ENCODE measurements at regions not wholly inside any gene's neighbourhood (a gene's known extent, or its start where the extent isn't known, plus 50 kb on each side); places are given as distances from the start of the nearest gene placed in this dataset.

DNA sequence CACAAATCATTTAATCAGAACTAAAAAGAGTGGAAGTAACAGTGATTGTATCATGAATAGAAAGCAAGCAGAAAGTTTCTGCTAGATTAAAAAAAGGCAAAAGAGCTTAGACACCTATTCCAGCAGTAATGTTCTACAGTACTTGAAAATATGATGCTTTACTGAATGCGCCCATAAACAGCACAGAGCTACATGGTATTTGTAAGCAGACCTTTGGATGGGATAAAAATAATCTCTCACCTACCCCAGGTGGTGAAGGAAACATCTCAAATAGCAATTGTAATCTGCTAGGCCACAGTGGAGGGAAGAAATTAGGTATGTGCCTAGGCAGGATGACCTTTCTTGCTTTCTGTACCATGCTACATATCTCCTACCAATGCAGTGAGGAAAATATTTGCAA is 280.9 kb upstream of the PRKX start:
- no peak for TF ChIP-seq EZH2 (IDR thresholded peaks at IDR 0.05; ENCODE audit: insufficient read depth, low read length)
- TF ChIP-seq, protein P1, sequence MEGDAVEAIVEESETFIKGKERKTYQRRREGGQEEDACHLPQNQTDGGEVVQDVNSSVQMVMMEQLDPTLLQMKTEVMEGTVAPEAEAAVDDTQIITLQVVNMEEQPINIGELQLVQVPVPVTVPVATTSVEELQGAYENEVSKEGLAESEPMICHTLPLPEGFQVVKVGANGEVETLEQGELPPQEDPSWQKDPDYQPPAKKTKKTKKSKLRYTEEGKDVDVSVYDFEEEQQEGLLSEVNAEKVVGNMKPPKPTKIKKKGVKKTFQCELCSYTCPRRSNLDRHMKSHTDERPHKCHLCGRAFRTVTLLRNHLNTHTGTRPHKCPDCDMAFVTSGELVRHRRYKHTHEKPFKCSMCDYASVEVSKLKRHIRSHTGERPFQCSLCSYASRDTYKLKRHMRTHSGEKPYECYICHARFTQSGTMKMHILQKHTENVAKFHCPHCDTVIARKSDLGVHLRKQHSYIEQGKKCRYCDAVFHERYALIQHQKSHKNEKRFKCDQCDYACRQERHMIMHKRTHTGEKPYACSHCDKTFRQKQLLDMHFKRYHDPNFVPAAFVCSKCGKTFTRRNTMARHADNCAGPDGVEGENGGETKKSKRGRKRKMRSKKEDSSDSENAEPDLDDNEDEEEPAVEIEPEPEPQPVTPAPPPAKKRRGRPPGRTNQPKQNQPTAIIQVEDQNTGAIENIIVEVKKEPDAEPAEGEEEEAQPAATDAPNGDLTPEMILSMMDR (IDR thresholded peaks at IDR 0.05; ENCODE audit: insufficient read depth, low read depth, low read length): no peak

Measured in astrocyte (in vitro differentiated cells and primary cell).